ENCODE measurements at regions not wholly inside any gene's neighbourhood (a gene's known extent, or its start where the extent isn't known, plus 50 kb on each side); places are given as distances from the start of the nearest gene placed in this dataset.
A peak's percentile ranks its signal among the peaks of the same experiment; 100 is the strongest.

DNA sequence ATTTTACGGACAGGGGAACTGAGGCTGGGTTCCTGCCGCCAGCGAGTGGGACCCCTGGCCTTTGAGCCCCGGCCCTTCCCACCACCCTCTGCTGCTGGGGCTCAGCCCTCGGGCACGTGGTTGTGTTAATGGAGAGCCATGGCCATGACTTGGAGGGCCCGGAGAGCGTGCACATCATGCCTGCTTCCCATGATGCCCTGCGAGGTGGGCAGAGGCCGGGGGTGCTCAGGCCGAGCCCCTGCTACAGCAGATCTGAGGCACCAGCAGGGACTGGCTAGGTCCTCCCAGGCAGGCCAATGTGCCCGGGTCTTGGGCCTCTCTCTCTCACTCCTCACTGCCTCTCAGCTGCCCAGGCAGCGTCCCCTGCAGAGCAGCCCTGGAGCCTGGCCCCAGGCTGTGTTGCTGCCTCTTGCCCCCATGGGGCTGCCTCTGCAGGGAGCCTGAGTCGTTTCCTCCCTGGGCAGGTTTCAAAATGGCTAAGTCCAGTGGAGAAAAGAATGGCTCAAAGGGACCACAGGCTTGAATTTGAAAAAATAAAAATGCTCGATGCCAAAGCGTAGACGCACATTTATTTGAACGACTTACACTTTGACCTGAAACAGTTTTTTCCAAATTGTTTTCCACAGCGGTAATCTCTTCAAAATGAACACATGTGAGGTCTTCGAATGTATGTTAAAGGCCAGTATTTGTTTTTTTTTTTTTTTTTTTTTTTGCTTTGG lies 72.6 kb upstream of the CLDN5 start:
- Histone ChIP-seq H2BK20ac (ENCODE audit: low read depth, low read length, poor library complexity, severe bottlenecking) (no peak overlapping the region), H4K5ac (ENCODE audit: insufficient read length, low read depth, low read length) (no peak overlapping the region), H4K20me1 (ENCODE audit: control insufficient read depth, insufficient read depth, insufficient read length) (no peaks in the 10 kb centered on the region), H3K79me1 (ENCODE audit: insufficient read depth, low read depth, low read length, poor library complexity, severe bottlenecking) (no peaks in the 10 kb centered on the region), H2AFZ (ENCODE audit: low read length) (no peak overlapping the region), H3K4ac (ENCODE audit: low read depth, low read length) (no peak overlapping the region), H4K8ac (replicated peaks; ENCODE audit: insufficient read length, low read depth, low read length) (no peak overlapping the region), H3K23me2 (ENCODE audit: insufficient read length, low read depth, low read length, poor library complexity, severe bottlenecking) (peaks cover 5% of the 10 kb centered on the region), H2BK15ac (ENCODE audit: low read depth, low read length) (no peak overlapping the region), H3K4me1 (ENCODE audit: insufficient read depth, low read length) (no peaks in the 10 kb centered on the region), H3K27me3 (ENCODE audit: insufficient read depth, low read length) (no peaks in the 10 kb centered on the region; the same call in 1 of the 2 replicates), H3K9ac (ENCODE audit: extremely low read depth, insufficient read length, low read length) (no peak overlapping the region), H3K14ac (ENCODE audit: insufficient read depth, low read length) (no peak overlapping the region), H2BK12ac (ENCODE audit: insufficient read length, low read depth, low read length) (no peak overlapping the region), H2AK5ac (ENCODE audit: insufficient read length, low read length) (no peak overlapping the region), H3K27ac (ENCODE audit: insufficient read length, low read depth, low read length) (no peak overlapping the region), H3K23ac (ENCODE audit: insufficient read length, low read depth, low read length) (no peak overlapping the region), H3K4me2 (ENCODE audit: insufficient read depth, insufficient read length, low read length) (no peak overlapping the region), H2BK5ac (ENCODE audit: insufficient read length, low read length) (no peak overlapping the region), H3K18ac (ENCODE audit: insufficient read length, low read depth, low read length) (no peak overlapping the region), H2BK120ac (ENCODE audit: low read depth, low read length, poor library complexity, severe bottlenecking) (no peak overlapping the region), H3K79me2 (ENCODE audit: insufficient read depth, low read length) (no peaks in the 10 kb centered on the region), H3T11ph (ENCODE audit: low read length) (no peak overlapping the region), H3K56ac (ENCODE audit: insufficient read length, low read depth, low read length) (no peak overlapping the region), H4K91ac (ENCODE audit: insufficient read length, low read depth, low read length) (no peak overlapping the region), H3K9me3 (ENCODE audit: control insufficient read depth, low read depth, low read length) (no peaks in the 10 kb centered on the region)
- 0 out of 7 replicates have a peak overlapping the region, but pooled peaks of 1 of the 3 experiments have one; percentile 28 for H3K27ac Mint-ChIP-seq
- H3K9me3 Mint-ChIP-seq: no peaks in the 10 kb centered on the region
- H3K4me3 Mint-ChIP-seq: no peak overlapping the region
- H3K4me1 Mint-ChIP-seq: peaks cover 10 to 16% of the 10 kb centered on the region in 2 experiments
- H3K27me3 Mint-ChIP-seq (ENCODE audit: low read depth): peaks cover 4% of the 10 kb centered on the region
- H3K36me3 Mint-ChIP-seq (ENCODE audit: insufficient read depth in 1 of 3, low read depth in 3 of 3): no peaks in the 10 kb centered on the region
- no peak for DNase-seq
- no peak for TF ChIP-seq CTCF (conservative IDR thresholded peaks at IDR 0.05)
- WGBS (ENCODE audit: extremely low coverage, insufficient read length, low lambda C conversion rate): no CpG with 5 or more reads among the region's 20 CpGs

All from H9 (cell line).